GM13977 (cell line): ENCODE measurements at regions not wholly inside any gene's neighbourhood (a gene's known extent, or its start where the extent isn't known, plus 50 kb on each side); places are given as distances from the start of the nearest gene placed in this dataset.

Source experiments
- DNase-seq: peaks from one replicate; pipeline ENCODE4 v3.0.0; 2012; ENCODE audit warnings: low spot score
- CTCF ChIP-seq: IDR thresholded peaks from 2 replicates; pipeline ENCODE4 v1.5.1; 2012; ENCODE audit warnings: mild to moderate bottlenecking, control low read depth; ENCODE audit not compliant: insufficient read depth; ENCODE audit errors: extremely low read depth, missing control alignments
- in situ Hi-C: fragments of 300-500 bp; cut with MboI; formaldehyde crosslinking; loops from one replicate; pipeline ENCODE4 v1.12.0; 2022; ENCODE audit warnings: low sequenced_read_pairs, low pct_unique_long_range_greater_than_20kb, mixed read lengths, inconsistent platforms; ENCODE audit not compliant: unreplicated experiment

GRCh38 chr15:85988741-85989140, 90.9 kb upstream of the AGBL1 start:
- in situ Hi-C loops: no loop called here
- no peak for TF ChIP-seq CTCF
- DNase-seq: no peak

GRCh38 chr15:85992224-85992623, 87.4 kb upstream of the AGBL1 start:
- in situ Hi-C loops: no loop called here
- no peak for TF ChIP-seq CTCF
- DNase-seq: no peak

GRCh38 chr15:85993116-85993515, 86.6 kb upstream of the AGBL1 start:
- no peak for TF ChIP-seq CTCF
- DNase-seq: no peak
- in situ Hi-C loops: no loop called here

- in situ Hi-C loops: no loop called here
- DNase-seq: no peak
- TF ChIP-seq CTCF: no peak
Measured at GRCh38 chr15:85997618-85998017, 82.1 kb upstream of the AGBL1 start.

GRCh38 chr15:85999658-86000057, 80.0 kb upstream of the AGBL1 start:
- TF ChIP-seq CTCF: no peak
- in situ Hi-C loops: no loop called here
- DNase-seq: no peak

- in situ Hi-C loops: no loop called here
- no peak for DNase-seq
- TF ChIP-seq CTCF: no peak
Measured at GRCh38 chr15:86001200-86001599, 78.5 kb upstream of the AGBL1 start.

- no peak for TF ChIP-seq CTCF
- no peak for DNase-seq
- in situ Hi-C loops: no loop called here
Measured at GRCh38 chr15:86002444-86002843, 77.2 kb upstream of the AGBL1 start.
